ENCODE measurements at regions not wholly inside any gene's neighbourhood (a gene's known extent, or its start where the extent isn't known, plus 50 kb on each side); places are given as distances from the start of the nearest gene placed in this dataset.
"Not testable (repeated sequence)": the region's sequence is repeated elsewhere in the genome, so short reads cannot be mapped to it uniquely, and the experiment has no call there.

DNA sequence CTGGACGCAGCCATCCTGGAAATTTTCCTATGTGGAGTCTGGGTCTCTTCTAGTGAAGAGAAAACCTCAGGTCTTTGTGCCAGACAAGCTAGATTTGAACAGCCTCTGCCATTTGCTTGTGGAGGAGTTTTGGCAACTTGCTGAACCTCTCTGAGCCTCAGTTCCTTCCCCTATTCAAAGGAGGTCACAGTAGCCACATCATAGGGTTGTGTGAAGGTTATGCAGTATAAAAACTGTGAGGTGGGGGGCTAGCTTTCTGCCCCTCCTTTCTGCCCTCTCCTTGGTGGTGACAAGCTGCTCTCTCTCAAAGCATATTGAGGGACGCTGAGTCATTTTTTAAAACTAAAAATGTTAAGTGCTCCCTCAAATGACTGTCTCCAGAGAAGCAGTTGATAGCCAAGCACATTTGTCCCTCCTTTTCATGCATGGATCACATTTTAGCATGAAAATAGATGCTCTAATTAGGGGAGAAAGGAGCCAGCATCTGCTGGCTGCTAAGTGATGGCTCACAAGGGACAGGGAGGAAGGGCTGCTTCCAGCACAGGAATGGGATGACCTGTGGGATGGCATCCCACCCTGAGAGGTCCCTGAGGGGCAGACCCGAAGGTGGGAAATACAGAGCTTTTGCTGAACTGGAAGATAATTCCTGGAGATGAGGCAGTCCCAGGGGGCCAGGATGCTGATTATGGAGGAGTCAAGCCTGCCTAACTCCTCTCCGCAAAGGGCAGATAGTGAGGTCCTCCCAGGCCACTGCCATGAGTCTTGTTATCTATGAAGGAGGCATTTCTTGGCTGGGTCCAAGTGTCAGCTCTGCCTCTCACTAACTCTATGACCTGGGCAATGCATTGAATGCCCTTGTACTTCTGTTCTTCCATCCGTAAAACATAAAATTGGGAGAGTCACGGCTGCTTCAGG, 218.8 kb downstream of the RAB11FIP4 start:
- Histone ChIP-seq H3K9me3 (no peaks in the 10 kb centered on the region), H3K36me3 (no peaks in the 10 kb centered on the region), H3K4me3 (no peak overlapping the region), H3K4me1 (no peaks in the 10 kb centered on the region), H3K27ac (no peak overlapping the region), H3K27me3 (no peaks in the 10 kb centered on the region)
- no peak for DNase-seq (ENCODE audit: low spot score in 2 of 2)
- WGBS, 2 donors = 72 to 76% methylated on average over 6 of the region's 6 CpGs
- TF ChIP-seq, protein P1, sequence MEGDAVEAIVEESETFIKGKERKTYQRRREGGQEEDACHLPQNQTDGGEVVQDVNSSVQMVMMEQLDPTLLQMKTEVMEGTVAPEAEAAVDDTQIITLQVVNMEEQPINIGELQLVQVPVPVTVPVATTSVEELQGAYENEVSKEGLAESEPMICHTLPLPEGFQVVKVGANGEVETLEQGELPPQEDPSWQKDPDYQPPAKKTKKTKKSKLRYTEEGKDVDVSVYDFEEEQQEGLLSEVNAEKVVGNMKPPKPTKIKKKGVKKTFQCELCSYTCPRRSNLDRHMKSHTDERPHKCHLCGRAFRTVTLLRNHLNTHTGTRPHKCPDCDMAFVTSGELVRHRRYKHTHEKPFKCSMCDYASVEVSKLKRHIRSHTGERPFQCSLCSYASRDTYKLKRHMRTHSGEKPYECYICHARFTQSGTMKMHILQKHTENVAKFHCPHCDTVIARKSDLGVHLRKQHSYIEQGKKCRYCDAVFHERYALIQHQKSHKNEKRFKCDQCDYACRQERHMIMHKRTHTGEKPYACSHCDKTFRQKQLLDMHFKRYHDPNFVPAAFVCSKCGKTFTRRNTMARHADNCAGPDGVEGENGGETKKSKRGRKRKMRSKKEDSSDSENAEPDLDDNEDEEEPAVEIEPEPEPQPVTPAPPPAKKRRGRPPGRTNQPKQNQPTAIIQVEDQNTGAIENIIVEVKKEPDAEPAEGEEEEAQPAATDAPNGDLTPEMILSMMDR (IDR thresholded peaks at IDR 0.05) = no peak
- no peak for TF ChIP-seq POLR2A (IDR thresholded peaks at IDR 0.05)
- no peak for TF ChIP-seq EP300 (IDR thresholded peaks at IDR 0.05)

DNA sequence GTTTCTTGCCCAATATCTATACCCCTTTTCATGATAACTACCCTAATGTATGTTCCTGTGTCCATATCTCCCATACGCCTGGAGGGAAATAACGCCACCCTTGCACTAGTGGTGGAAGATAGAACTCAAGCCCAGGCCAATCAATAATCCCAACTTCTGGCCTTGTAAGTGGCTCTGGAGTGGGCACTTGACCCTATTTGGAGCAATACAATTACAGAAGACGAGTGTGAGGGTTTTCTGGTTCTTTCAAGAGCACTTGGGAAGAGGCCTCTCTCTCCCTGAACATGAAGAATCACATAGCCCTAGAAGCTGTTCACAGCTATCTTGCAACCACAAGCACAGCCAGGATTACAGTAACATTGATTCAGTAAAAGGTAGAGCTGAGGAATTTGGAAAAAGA, 217.9 kb downstream of the RAB11FIP4 start:
- Histone ChIP-seq H3K4me3 (no peak overlapping the region), H3K27ac (no peak overlapping the region), H3K9me3 (no peaks in the 10 kb centered on the region), H3K4me1 (no peaks in the 10 kb centered on the region), H3K27me3 (no peaks in the 10 kb centered on the region), H3K36me3 (no peaks in the 10 kb centered on the region)
- 97 to 98% methylated on average over 3 of the region's 3 CpGs for WGBS, 2 donors
- TF ChIP-seq, protein P1 (IDR thresholded peaks at IDR 0.05) = no peak
- no peak for TF ChIP-seq POLR2A (IDR thresholded peaks at IDR 0.05)
- TF ChIP-seq EP300 (IDR thresholded peaks at IDR 0.05) = no peak
- no peak for DNase-seq (ENCODE audit: low spot score in 2 of 2)

DNA sequence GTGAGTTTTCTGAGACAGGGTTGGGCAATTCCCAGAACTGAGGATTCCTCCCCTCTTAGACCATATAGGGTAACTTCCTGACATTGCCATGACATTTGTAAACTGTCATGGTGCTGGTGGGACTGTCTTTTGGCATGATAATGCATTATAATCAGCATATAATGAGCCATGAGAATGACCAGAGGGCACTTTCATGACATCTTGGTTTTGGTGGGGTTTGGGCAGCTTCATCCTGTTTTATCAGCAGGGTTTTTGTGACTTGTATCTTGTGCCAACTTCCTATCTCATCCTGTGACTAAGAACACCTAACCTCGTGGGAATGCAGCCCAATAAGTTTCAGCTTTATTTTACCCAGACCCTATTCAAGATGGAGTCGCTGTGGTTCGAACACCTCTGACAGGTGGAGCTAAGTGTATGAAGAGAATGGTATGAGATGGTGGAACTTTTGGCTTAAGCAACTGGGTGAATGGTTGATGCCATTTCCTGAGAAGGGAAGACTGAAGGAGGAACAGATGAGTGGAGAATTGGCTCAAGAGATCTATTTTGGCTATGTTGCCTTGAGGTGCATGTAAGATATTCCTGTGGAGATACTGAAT, 217.3 kb downstream of the RAB11FIP4 start:
- Histone ChIP-seq H3K4me1 (no peaks in the 10 kb centered on the region), H3K4me3 (no peak overlapping the region), H3K36me3 (no peaks in the 10 kb centered on the region), H3K27ac (no peak overlapping the region), H3K9me3 (no peaks in the 10 kb centered on the region), H3K27me3 (no peaks in the 10 kb centered on the region)
- WGBS, 2 donors = 90 to 92% methylated on average over 3 of the region's 3 CpGs
- TF ChIP-seq, protein P1 (IDR thresholded peaks at IDR 0.05) = no peak
- TF ChIP-seq EP300 (IDR thresholded peaks at IDR 0.05) = no peak
- no peak for TF ChIP-seq POLR2A (IDR thresholded peaks at IDR 0.05)
- DNase-seq (ENCODE audit: low spot score in 2 of 2) = no peak

DNA sequence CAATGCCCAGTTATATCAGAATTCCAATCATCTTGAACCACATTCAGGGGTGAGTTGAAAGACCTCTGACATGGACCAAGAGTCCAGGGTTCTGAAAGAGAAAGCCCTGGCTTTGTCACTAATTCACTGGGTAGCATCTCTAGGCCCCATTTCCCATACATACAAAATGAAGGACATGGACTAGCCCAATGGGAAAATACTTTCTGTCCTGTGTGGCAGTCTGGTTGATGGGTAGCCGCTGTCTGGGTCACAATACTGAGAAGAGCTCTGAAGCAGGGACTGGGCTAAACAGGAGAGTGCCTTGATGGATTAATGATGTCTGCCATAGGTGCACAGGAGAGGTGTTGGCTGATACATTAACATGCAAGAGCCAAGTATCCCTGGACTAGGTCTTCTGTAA, 214.3 kb downstream of the RAB11FIP4 start:
- Histone ChIP-seq H3K4me3 (no peak overlapping the region), H3K27ac (no peak overlapping the region), H3K27me3 (no peaks in the 10 kb centered on the region), H3K9me3 (no peaks in the 10 kb centered on the region), H3K4me1 (no peaks in the 10 kb centered on the region), H3K36me3 (no peaks in the 10 kb centered on the region)
- DNase-seq (ENCODE audit: low spot score in 2 of 2) = no peak
- TF ChIP-seq EP300 (IDR thresholded peaks at IDR 0.05) (no peak), POLR2A (IDR thresholded peaks at IDR 0.05) (no peak)
- TF ChIP-seq, protein P1 (IDR thresholded peaks at IDR 0.05) = no peak
- 92 to 100% methylated on average over 1 of the region's 1 CpG for WGBS, 2 donors

DNA sequence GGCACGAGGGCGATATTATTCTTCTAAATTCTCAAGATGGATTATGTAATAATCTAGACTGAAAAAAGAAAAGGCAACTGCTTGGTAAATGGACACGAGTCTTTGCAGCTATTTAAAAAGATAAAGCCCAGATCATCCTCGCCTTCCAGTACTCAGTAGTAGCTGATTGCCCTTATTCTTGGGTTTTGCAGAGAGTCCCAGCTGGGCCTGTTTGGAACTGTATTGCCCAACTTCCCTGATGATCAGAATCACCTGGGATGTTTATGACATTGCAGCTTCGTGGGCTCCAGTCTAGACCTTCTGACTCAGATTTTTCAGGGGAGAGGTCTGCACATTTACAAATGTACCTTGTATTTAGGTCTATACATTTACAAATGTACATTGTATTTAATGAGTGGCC, 213.5 kb downstream of the RAB11FIP4 start:
- H3K27ac ChIP-seq = no peak overlapping the region
- TF ChIP-seq, protein P1 (IDR thresholded peaks at IDR 0.05) = no peak
- no peak for TF ChIP-seq POLR2A (IDR thresholded peaks at IDR 0.05)
- no peak for TF ChIP-seq EP300 (IDR thresholded peaks at IDR 0.05)
- no peaks in the 10 kb centered on the region for H3K36me3 ChIP-seq
- no peaks in the 10 kb centered on the region for H3K9me3 ChIP-seq
- DNase-seq (ENCODE audit: low spot score in 2 of 2) = no peak
- H3K27me3 ChIP-seq = no peaks in the 10 kb centered on the region
- no peak overlapping the region for H3K4me3 ChIP-seq
- WGBS, 2 donors = 76 to 77% methylated on average over 5 of the region's 5 CpGs
- H3K4me1 ChIP-seq = no peaks in the 10 kb centered on the region

DNA sequence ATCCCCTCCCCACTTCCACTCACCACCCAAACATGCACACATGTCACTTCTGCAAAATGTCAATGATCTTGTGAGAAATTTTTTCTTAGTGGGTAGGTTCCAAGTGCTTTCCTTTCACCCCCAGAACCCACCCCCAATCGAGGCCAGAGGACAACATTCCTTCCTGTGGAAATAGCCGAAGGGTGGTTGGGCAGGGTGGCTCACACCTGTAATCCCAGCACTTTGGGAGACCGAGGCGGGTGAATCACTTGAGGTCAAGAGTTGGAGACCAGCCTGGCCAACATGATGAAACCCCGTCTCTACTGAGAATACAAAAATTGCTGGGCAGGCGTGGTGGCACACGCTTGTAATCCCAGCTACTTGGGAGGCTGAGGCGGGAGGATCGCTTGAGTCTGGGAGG, 208.7 kb downstream of the RAB11FIP4 start:
- WGBS, 2 donors = 87 to 93% methylated on average over 9 of the region's 9 CpGs
- not testable (repeated sequence) for H3K4me3 ChIP-seq; H3K9me3 ChIP-seq; H3K27ac ChIP-seq; H3K27me3 ChIP-seq; H3K36me3 ChIP-seq; DNase-seq (ENCODE audit: low spot score in 2 of 2)
- H3K4me1 ChIP-seq = peaks cover 0 to 13% (median 9%) of the 10 kb centered on the region in 4 donors
